ENCODE measurements at regions not wholly inside any gene's neighbourhood (a gene's known extent, or its start where the extent isn't known, plus 50 kb on each side); places are given as distances from the start of the nearest gene placed in this dataset.

DNA sequence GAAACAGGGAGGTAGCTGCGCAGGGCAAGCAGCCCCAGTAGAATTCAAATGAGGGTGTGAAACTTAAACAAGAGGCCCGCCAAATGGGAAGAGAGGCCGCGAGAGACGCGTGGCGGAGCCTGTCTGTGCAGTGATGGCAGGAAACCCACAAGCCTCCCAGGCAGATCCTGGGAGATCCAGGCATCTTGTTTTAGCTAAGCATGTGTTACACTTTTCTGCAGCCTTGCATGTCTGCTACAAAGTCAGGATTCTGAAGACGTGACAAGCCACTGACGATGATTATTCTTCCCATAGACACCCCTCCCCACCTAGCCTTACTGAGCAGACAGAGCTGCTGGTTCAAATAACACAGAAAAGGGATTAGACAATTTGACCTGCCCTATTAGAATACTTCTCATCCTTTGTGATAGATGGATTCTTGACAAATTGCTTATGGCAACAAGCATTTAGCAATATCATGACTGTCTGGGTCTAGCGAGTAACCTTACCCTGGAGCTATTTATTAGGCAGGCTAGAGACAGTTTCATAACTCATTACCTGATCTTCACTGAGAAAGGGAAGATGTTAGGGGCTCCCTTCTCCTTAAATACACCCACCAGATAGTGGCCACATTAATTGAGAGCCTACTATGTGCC lies 185.2 kb upstream of the IRS2 start:
- Mint-ChIP-seq H3K27me3 (no peaks in the 10 kb centered on the region), H3K4me1 (ENCODE audit: low read depth) (no peaks in the 10 kb centered on the region)
- intact Hi-C loops (cut with micrococcal nuclease): no loop called here

GRCh38 chr13:109971006-109971405 lies 184.6 kb upstream of the IRS2 start:
- no peaks in the 10 kb centered on the region for H3K36me3 Mint-ChIP-seq (ENCODE audit: low read depth)
- no peaks in the 10 kb centered on the region for H3K27me3 Mint-ChIP-seq
- H3K4me3 Mint-ChIP-seq: no peak overlapping the region
- H3K9me3 Mint-ChIP-seq: peaks cover 13% of the 10 kb centered on the region
- no peaks in the 10 kb centered on the region for H3K4me1 Mint-ChIP-seq (ENCODE audit: low read depth)
- H3K27ac Mint-ChIP-seq: no peak overlapping the region
- intact Hi-C loops (cut with micrococcal nuclease): no loop called here

More for the DNA sequence above, 185.2 kb upstream of the IRS2 start:
- H3K4me3 Mint-ChIP-seq: no peak overlapping the region
- H3K36me3 Mint-ChIP-seq (ENCODE audit: low read depth): no peaks in the 10 kb centered on the region
- H3K9me3 Mint-ChIP-seq: peaks cover 13% of the 10 kb centered on the region
- H3K27ac Mint-ChIP-seq: no peak overlapping the region

DNA sequence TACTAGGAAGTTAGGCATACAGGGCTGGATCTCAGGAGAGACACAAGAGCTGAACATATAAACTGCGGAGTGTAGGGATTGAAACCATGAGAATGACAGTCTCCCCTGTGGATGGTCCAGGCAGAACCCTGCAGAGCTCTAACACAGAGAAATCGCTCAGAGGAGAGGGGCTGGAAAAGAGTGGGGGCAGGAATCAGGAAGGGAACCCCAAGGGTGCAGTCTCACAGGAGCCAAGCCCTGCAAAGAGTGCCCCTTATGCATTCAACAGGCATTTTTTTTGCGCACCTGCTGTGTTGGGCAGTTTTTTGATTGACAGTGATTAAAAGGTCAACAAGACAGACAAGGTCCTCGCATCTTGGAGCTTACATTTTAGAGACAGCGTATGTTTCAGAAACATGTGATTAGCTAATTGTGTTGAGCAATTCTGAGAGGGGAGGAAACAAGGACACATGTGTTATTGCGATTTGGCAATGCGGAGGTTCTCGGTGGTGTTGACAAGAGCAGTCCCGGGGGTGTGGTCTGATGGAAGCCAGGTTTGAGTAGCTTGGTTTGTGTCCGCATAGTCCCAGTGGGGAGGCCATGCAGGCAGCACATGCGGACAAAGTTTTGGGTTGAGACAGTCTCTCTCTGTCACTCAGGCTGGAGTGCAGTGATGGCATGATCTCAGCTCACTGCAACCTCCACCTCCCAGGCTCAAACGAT lies 182.6 kb upstream of the IRS2 start:
- Mint-ChIP-seq H3K27ac (no peak overlapping the region), H3K36me3 (ENCODE audit: low read depth) (no peaks in the 10 kb centered on the region), H3K4me3 (no peak overlapping the region), H3K9me3 (peaks cover 13% of the 10 kb centered on the region), H3K4me1 (ENCODE audit: low read depth) (no peaks in the 10 kb centered on the region), H3K27me3 (no peaks in the 10 kb centered on the region)
- intact Hi-C loops (cut with micrococcal nuclease): no loop called here

- Mint-ChIP-seq H3K27ac (no peak overlapping the region), H3K9me3 (no peaks in the 10 kb centered on the region), H3K27me3 (peaks cover 2% of the 10 kb centered on the region), H3K4me1 (ENCODE audit: low read depth) (no peaks in the 10 kb centered on the region), H3K36me3 (ENCODE audit: low read depth) (no peaks in the 10 kb centered on the region), H3K4me3 (no peak overlapping the region)
- intact Hi-C loops (cut with micrococcal nuclease): no loop called here
Measured at GRCh38 chr13:109963960-109964563, 177.7 kb upstream of the IRS2 start.

DNA sequence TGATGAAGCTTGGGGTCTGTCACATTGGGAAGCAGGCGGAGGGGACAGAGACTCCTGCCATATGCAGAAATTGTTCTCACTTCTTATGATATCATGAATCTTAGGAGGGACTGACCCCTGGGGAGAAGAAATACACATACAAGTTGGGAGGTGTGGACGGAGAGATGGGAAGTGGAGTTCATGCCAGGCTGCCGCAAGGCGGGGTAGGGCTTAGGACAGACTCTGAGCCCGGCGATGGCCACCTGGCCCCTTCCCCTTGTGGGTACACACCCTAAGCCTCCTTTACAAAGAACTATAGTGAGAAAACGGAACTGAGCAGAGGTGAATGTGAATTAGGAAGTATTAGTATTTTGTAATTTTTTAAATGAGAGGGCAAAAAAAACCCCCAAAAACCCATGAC lies 177.0 kb upstream of the IRS2 start:
- Mint-ChIP-seq H3K36me3 (ENCODE audit: low read depth) (no peaks in the 10 kb centered on the region), H3K4me3 (no peak overlapping the region), H3K4me1 (ENCODE audit: low read depth) (no peaks in the 10 kb centered on the region), H3K27ac (no peak overlapping the region), H3K27me3 (peaks cover 2% of the 10 kb centered on the region), H3K9me3 (no peaks in the 10 kb centered on the region)
- intact Hi-C loops (cut with micrococcal nuclease): no loop called here

GRCh38 chr13:109959903-109960302 lies 173.5 kb upstream of the IRS2 start:
- intact Hi-C loops (cut with micrococcal nuclease): no loop called here
- H3K36me3 Mint-ChIP-seq (ENCODE audit: low read depth): no peaks in the 10 kb centered on the region
- H3K4me1 Mint-ChIP-seq (ENCODE audit: low read depth): no peaks in the 10 kb centered on the region
- H3K27ac Mint-ChIP-seq: no peak overlapping the region
- H3K4me3 Mint-ChIP-seq: no peak overlapping the region
- no peaks in the 10 kb centered on the region for H3K9me3 Mint-ChIP-seq
- peaks cover 2% of the 10 kb centered on the region for H3K27me3 Mint-ChIP-seq

DNA sequence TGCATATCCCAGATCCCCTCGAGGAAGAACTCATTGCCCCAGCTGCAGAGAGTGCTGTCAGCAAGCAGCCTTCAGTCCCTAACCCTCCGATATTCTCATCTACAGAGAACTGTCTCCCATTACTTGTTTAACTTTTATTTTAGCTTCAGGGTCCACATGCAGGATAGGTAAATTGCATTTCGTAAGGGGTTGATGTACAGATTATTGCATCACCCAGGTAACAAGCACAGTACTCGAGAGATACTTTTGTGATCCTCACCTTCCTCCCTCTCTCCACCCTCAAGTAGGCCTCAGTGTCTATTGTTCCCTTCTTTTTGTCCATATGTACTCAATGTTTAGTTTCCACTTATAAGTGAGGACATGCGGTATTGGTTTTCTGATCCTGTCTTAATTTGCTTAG lies 171.5 kb upstream of the IRS2 start:
- H3K27me3 Mint-ChIP-seq: no peaks in the 10 kb centered on the region
- H3K27ac Mint-ChIP-seq: no peak overlapping the region

DNA sequence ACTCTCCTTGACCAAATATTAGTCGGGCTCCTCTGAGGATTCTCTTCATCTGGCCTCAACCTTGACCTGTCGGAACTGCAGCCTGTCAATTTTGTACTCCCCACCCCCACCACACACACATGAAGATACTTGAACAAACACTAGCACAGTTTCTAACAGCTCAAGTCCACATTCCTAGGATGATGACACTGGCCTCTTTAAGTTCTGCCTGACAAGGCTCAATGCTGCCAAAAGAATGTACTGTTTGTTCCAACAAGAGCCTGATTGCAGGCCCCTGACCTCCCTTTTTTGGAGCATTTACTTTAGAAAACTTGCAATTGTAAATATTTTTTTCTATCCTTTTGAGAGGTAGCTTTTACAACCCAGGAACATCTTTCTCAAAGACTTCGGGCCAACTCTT lies 169.2 kb upstream of the IRS2 start:
- H3K27ac Mint-ChIP-seq: no peak overlapping the region
- H3K4me3 Mint-ChIP-seq: no peak overlapping the region
- intact Hi-C loops (cut with micrococcal nuclease): no loop called here
- H3K9me3 Mint-ChIP-seq: no peaks in the 10 kb centered on the region
- H3K27me3 Mint-ChIP-seq: no peaks in the 10 kb centered on the region
- no peaks in the 10 kb centered on the region for H3K36me3 Mint-ChIP-seq (ENCODE audit: low read depth)
- H3K4me1 Mint-ChIP-seq (ENCODE audit: low read depth): no peaks in the 10 kb centered on the region

More for the DNA sequence above, 171.5 kb upstream of the IRS2 start:
- H3K4me1 Mint-ChIP-seq (ENCODE audit: low read depth): no peaks in the 10 kb centered on the region
- H3K36me3 Mint-ChIP-seq (ENCODE audit: low read depth): no peaks in the 10 kb centered on the region
- intact Hi-C loops (cut with micrococcal nuclease): no loop called here
- no peak overlapping the region for H3K4me3 Mint-ChIP-seq
- H3K9me3 Mint-ChIP-seq: no peaks in the 10 kb centered on the region

DNA sequence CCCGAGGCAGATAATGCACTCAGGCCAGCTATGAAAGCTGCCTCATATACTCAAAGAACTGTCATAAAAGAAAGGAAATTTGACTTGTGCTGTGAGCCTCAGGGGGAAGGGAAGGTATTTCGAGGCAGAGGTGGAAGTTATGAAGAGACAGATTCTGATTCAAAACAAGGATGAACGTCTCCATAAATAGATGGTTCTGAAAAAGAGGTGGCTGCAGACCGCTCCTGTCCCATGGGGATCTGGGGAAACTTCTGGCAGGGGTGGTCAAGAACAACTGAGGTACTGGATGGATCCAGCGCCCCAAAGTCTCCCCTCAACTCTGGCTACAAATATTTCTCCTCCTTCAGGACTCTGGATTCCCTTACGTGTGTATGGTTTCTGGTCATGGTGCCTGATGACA lies 168.1 kb upstream of the IRS2 start:
- no peak overlapping the region for H3K27ac Mint-ChIP-seq
- no peaks in the 10 kb centered on the region for H3K4me1 Mint-ChIP-seq (ENCODE audit: low read depth)
- H3K4me3 Mint-ChIP-seq: no peak overlapping the region
- intact Hi-C loops (cut with micrococcal nuclease): no loop called here
- no peaks in the 10 kb centered on the region for H3K9me3 Mint-ChIP-seq
- H3K27me3 Mint-ChIP-seq: no peaks in the 10 kb centered on the region
- no peaks in the 10 kb centered on the region for H3K36me3 Mint-ChIP-seq (ENCODE audit: low read depth)

DNA sequence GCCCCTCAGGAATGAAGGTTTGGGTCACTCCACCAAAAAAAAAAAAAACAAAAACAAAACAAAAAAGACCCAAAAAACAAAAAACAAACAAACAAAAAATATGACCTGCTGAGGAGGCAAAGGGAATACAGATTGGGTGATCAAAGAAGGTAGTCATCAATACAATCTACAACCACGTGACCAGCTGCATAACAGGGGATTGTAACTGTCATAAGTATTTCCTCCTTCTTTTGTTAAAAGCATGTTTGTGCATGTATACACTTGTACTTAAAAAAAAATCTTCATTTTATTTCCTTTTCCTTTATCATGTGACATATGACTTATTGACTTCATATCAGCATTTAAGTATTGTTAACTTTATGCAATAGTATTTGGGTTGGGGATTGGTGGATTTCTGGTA lies 165.1 kb upstream of the IRS2 start:
- Mint-ChIP-seq H3K27me3 (no peaks in the 10 kb centered on the region), H3K27ac (no peak overlapping the region), H3K36me3 (ENCODE audit: low read depth) (no peaks in the 10 kb centered on the region), H3K9me3 (no peaks in the 10 kb centered on the region), H3K4me3 (no peak overlapping the region), H3K4me1 (ENCODE audit: low read depth) (no peaks in the 10 kb centered on the region)
- intact Hi-C loops (cut with micrococcal nuclease): no loop called here

DNA sequence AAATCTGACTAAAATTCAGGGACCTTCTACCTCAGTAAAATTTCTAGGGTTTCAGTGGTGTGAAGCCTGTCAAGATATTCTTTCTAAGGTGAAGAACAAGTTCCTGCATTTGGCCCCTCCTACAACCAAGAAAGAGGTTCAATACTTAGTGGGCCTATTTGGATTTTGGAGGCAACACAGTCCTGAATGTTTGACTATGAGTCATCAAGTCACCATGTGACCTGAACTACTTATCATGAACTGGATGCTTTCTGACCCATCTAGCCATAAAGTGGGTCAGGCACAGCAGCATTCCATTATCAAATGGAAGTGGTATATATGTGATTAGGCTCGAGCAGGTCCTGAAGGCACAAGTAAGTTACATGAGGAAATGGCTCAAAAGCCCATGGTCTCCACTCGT lies 163.0 kb upstream of the IRS2 start:
- H3K4me1 Mint-ChIP-seq (ENCODE audit: low read depth): no peaks in the 10 kb centered on the region

GRCh38 chr13:109947006-109947405 lies 160.6 kb upstream of the IRS2 start:
- H3K27ac Mint-ChIP-seq: no peak overlapping the region
- H3K4me1 Mint-ChIP-seq (ENCODE audit: low read depth): no peaks in the 10 kb centered on the region
- no peaks in the 10 kb centered on the region for H3K36me3 Mint-ChIP-seq (ENCODE audit: low read depth)
- no peak overlapping the region for H3K4me3 Mint-ChIP-seq
- no peaks in the 10 kb centered on the region for H3K9me3 Mint-ChIP-seq
- intact Hi-C loops (cut with micrococcal nuclease): no loop called here
- H3K27me3 Mint-ChIP-seq: no peaks in the 10 kb centered on the region

More for the DNA sequence above, 163.0 kb upstream of the IRS2 start:
- intact Hi-C loops (cut with micrococcal nuclease): no loop called here
- no peak overlapping the region for H3K27ac Mint-ChIP-seq
- H3K9me3 Mint-ChIP-seq: no peaks in the 10 kb centered on the region
- no peak overlapping the region for H3K4me3 Mint-ChIP-seq
- H3K36me3 Mint-ChIP-seq (ENCODE audit: low read depth): no peaks in the 10 kb centered on the region
- no peaks in the 10 kb centered on the region for H3K27me3 Mint-ChIP-seq

DNA sequence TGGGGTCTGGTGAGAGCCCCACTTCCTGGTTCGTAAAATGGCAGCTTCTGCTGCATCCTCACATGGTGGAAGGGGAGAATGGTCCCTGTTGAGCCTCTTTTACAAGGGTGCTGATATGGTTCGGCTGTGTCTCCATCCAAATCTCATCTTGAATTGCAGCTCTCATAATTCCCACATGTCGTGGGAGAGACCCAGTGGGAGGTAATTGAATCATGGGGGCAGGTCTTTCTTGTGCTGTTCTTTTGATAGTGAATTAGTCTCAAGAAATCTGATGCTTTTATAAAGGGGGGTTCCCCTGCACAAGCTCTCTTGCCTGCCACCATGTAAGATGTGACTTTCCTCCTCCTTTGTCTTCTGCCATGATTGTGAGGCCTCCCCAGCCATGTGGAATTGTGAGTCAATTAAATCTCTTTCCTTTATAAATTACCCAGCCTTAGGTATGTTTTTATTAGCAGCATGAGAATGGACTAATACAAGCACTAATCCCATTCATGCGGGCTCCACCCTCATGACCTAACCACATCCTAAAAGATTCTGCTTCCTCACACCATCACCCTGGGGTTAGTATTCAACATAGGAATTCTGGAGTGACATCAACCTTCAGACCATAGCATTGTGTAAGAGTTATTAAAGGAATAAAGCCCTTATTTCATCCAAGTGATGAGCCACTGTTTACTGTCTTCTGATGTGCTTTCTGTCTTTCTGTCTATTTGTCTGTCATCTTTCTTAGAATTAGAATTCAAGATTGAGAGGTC lies 159.0 kb upstream of the IRS2 start:
- Mint-ChIP-seq H3K4me3 (no peak overlapping the region), H3K27me3 (no peaks in the 10 kb centered on the region), H3K36me3 (ENCODE audit: low read depth) (no peaks in the 10 kb centered on the region), H3K27ac (no peak overlapping the region), H3K9me3 (no peaks in the 10 kb centered on the region), H3K4me1 (ENCODE audit: low read depth) (no peaks in the 10 kb centered on the region)
- intact Hi-C loops (cut with micrococcal nuclease): no loop called here

DNA sequence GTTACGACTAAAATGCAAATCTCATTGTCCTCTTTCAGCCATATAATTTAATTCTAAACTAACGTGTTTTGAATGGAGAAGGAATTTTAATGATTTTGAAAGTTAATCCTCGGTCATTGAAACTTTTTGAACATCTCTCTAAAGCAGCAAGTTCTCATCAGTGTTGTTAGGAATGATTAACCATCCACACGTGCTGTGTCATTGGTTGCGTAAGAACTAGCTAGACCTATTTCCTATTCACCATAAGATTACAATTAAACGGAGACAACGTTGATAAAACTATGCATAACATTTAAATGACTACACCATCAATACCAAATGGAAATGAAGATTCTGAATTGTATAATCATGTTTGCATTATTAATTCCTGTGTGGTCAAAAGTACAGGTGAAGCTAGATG lies 155.6 kb upstream of the IRS2 start:
- H3K4me3 Mint-ChIP-seq: no peak overlapping the region

More for the DNA sequence above, 155.6 kb upstream of the IRS2 start:
- no peaks in the 10 kb centered on the region for H3K9me3 Mint-ChIP-seq
- no peaks in the 10 kb centered on the region for H3K36me3 Mint-ChIP-seq (ENCODE audit: low read depth)
- H3K27me3 Mint-ChIP-seq: no peaks in the 10 kb centered on the region
- H3K4me1 Mint-ChIP-seq (ENCODE audit: low read depth): no peaks in the 10 kb centered on the region
- intact Hi-C loops (cut with micrococcal nuclease): no loop called here
- H3K27ac Mint-ChIP-seq: no peak overlapping the region

Data from dendritic cell treated with granulocyte-macrophage colony-stimulating factor and Interleukin-4, amounts not matched to agents 40 ng/mL and 50 ng/mL, for 4 days (primary cell).